Astrocyte (in vitro differentiated cells and primary cell): ENCODE measurements at regions not wholly inside any gene's neighbourhood (a gene's known extent, or its start where the extent isn't known, plus 50 kb on each side); places are given as distances from the start of the nearest gene placed in this dataset.
A peak's percentile ranks its signal among the peaks of the same experiment; 100 is the strongest.
"Not testable (repeated sequence)": the region's sequence is repeated elsewhere in the genome, so short reads cannot be mapped to it uniquely, and the experiment has no call there.

Source experiments
- DNase-seq: peaks from one replicate; pipeline ENCODE4 v3.0.0-alpha.2; 2010; ENCODE audit warnings: low read depth
- FAIRE-seq: peaks from 2 replicates; lab custom pipeline; 2011; peaks lifted over from hg19 to GRCh38; lab: Jason Lieb, UNC
- H2AFZ ChIP-seq: 2 replicates; pipeline ENCODE4 v1.6.0; 2012; ENCODE audit warnings: low read depth, low read length, inconsistent platforms
- H3K27ac ChIP-seq: 2 replicates; pipeline ENCODE4 v1.5.1; 2011; ENCODE audit warnings: low read depth, low read length, inconsistent platforms
- H3K27me3 ChIP-seq: 2 replicates; pipeline ENCODE4 v1.6.0; 2011; ENCODE audit warnings: low read length, inconsistent platforms; ENCODE audit not compliant: insufficient read depth
- H3K36me3 ChIP-seq: 2 replicates; pipeline ENCODE4 v1.5.1; 2011; ENCODE audit warnings: low read length, inconsistent platforms; ENCODE audit not compliant: insufficient read depth
- H3K4me1 ChIP-seq: 2 replicates; pipeline ENCODE4 v1.5.1; 2011; ENCODE audit warnings: low read length, inconsistent platforms; ENCODE audit not compliant: insufficient read depth
- H3K4me2 ChIP-seq: 2 replicates; pipeline ENCODE4 v1.6.0; 2012; ENCODE audit warnings: low read length, inconsistent platforms
- H3K4me3 ChIP-seq: 2 replicates; pipeline ENCODE4 v1.5.1; 2011; ENCODE audit warnings: low read depth, mild to moderate bottlenecking, low read length, inconsistent platforms; ENCODE audit not compliant: insufficient read depth
- H3K79me2 ChIP-seq: 2 replicates; pipeline ENCODE4 v1.6.0; 2012; ENCODE audit warnings: mild to moderate bottlenecking, low read length, inconsistent platforms; ENCODE audit not compliant: insufficient read depth
- H3K9ac ChIP-seq: 2 replicates; pipeline ENCODE4 v1.6.0; 2012; ENCODE audit warnings: mild to moderate bottlenecking, low read length, inconsistent platforms
- H3K9me3 ChIP-seq: 2 replicates; pipeline ENCODE4 v1.5.1; 2012; ENCODE audit warnings: low read depth, mild to moderate bottlenecking, low read length, inconsistent platforms; ENCODE audit not compliant: insufficient read depth
- H4K20me1 ChIP-seq: 2 replicates; pipeline ENCODE4 v1.6.0; 2012; ENCODE audit warnings: low read length, inconsistent platforms; ENCODE audit not compliant: insufficient read depth
- H3K27ac Mint-ChIP-seq: one replicate; pipeline ENCODE4 v1.8.0; 2021; ENCODE audit warnings: mild to moderate bottlenecking, mixed read lengths; ENCODE audit not compliant: unreplicated experiment
- H3K27me3 Mint-ChIP-seq: one replicate; pipeline ENCODE4 v1.8.0; 2021; ENCODE audit warnings: low read depth, mixed read lengths; ENCODE audit not compliant: unreplicated experiment
- H3K36me3 Mint-ChIP-seq: one replicate; pipeline ENCODE4 v1.8.0; 2021; ENCODE audit warnings: low read depth, mixed read lengths; ENCODE audit not compliant: unreplicated experiment
- H3K4me1 Mint-ChIP-seq: one replicate; pipeline ENCODE4 v1.8.0; 2021; ENCODE audit warnings: low read depth, mixed read lengths; ENCODE audit not compliant: unreplicated experiment
- H3K4me3 Mint-ChIP-seq: one replicate; pipeline ENCODE4 v1.8.0; 2021; ENCODE audit warnings: mild to moderate bottlenecking, moderate library complexity, mixed read lengths; ENCODE audit not compliant: unreplicated experiment
- H3K9me3 Mint-ChIP-seq: one replicate; pipeline ENCODE4 v1.8.0; 2021; ENCODE audit warnings: mild to moderate bottlenecking, mixed read lengths; ENCODE audit not compliant: unreplicated experiment
- CTCF ChIP-seq: IDR thresholded peaks from 2 replicates; pipeline ENCODE4 v1.5.1; 2011; ENCODE audit warnings: low read depth, mild to moderate bottlenecking, inconsistent platforms, low read length, moderate library complexity; ENCODE audit not compliant: insufficient read depth
- EZH2 ChIP-seq: IDR thresholded peaks from 2 replicates; pipeline ENCODE4 v1.6.1; 2012; ENCODE audit warnings: mild to moderate bottlenecking, low read length, inconsistent platforms; ENCODE audit not compliant: insufficient read depth

DNA sequence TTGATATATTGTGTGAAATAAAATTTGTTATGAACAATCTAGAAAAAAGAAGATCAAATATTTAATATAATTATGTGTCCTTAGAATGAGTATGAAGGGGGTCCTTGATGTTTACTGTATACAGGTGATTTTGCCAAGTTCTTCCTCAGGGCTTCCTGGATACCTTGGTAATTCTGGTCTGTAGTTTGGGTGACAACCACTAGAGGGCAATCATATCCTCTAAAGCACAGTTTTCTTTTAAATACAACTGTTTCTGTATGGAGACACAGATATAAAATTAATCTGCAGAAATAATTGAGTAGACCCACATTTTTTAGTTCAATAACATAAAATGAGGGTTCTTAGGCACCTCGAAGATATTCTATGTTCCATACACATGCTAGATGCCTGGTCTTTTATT, 157.7 kb downstream of the SPANXN1 start:
- H3K79me2 ChIP-seq = no peaks in the 10 kb centered on the region
- no peak for DNase-seq

GRCh38 chrX:145410622-145411021, 163.3 kb downstream of the SPANXN1 start:
- H4K20me1 ChIP-seq = no peaks in the 10 kb centered on the region
- peaks cover 2% of the 10 kb centered on the region for H3K9me3 Mint-ChIP-seq
- TF ChIP-seq CTCF = no peak
- no peak for TF ChIP-seq EZH2
- no peak overlapping the region for H3K4me3 Mint-ChIP-seq
- no peaks in the 10 kb centered on the region for H3K79me2 ChIP-seq
- no peak overlapping the region for H3K27ac ChIP-seq
- H3K9me3 ChIP-seq = no peaks in the 10 kb centered on the region
- no peak overlapping the region for H3K9ac ChIP-seq
- no peak overlapping the region for H3K27ac Mint-ChIP-seq
- H3K36me3 Mint-ChIP-seq = no peaks in the 10 kb centered on the region
- H3K27me3 ChIP-seq = no peaks in the 10 kb centered on the region
- H3K4me2 ChIP-seq = no peak overlapping the region
- no peaks in the 10 kb centered on the region for H3K27me3 Mint-ChIP-seq
- DNase-seq = no peak
- peak; percentile 34 for FAIRE-seq
- H2AFZ ChIP-seq = no peak overlapping the region
- H3K36me3 ChIP-seq = no peaks in the 10 kb centered on the region
- H3K4me3 ChIP-seq = no peak overlapping the region
- no peaks in the 10 kb centered on the region for H3K4me1 Mint-ChIP-seq
- no peaks in the 10 kb centered on the region for H3K4me1 ChIP-seq

More for the DNA sequence above, 157.7 kb downstream of the SPANXN1 start:
- Histone ChIP-seq H3K4me1 (no peaks in the 10 kb centered on the region), H3K4me2 (no peak overlapping the region), H3K36me3 (no peaks in the 10 kb centered on the region), H3K9ac (no peak overlapping the region), H2AFZ (no peak overlapping the region), H3K27me3 (no peaks in the 10 kb centered on the region), H3K9me3 (no peaks in the 10 kb centered on the region), H3K27ac (no peak overlapping the region), H4K20me1 (no peaks in the 10 kb centered on the region), H3K4me3 (no peak overlapping the region)
- H3K27ac Mint-ChIP-seq = no peak overlapping the region
- no peaks in the 10 kb centered on the region for H3K9me3 Mint-ChIP-seq
- peak; percentile 78 for FAIRE-seq
- H3K36me3 Mint-ChIP-seq = no peaks in the 10 kb centered on the region
- no peak overlapping the region for H3K4me3 Mint-ChIP-seq
- H3K27me3 Mint-ChIP-seq = no peaks in the 10 kb centered on the region
- TF ChIP-seq EZH2 (no peak), CTCF (peak; percentile 44)
- no peaks in the 10 kb centered on the region for H3K4me1 Mint-ChIP-seq

GRCh38 chrX:145436211-145436610, 188.9 kb downstream of the SPANXN1 start:
- not testable (repeated sequence) for H3K27ac Mint-ChIP-seq, H3K4me1 Mint-ChIP-seq, H3K9ac ChIP-seq, H3K36me3 Mint-ChIP-seq, DNase-seq, H2AFZ ChIP-seq, H3K79me2 ChIP-seq, H3K27me3 Mint-ChIP-seq, H3K4me2 ChIP-seq, H4K20me1 ChIP-seq, FAIRE-seq, H3K4me3 Mint-ChIP-seq, H3K27me3 ChIP-seq, H3K27ac ChIP-seq, H3K4me1 ChIP-seq, H3K9me3 Mint-ChIP-seq, H3K9me3 ChIP-seq, H3K4me3 ChIP-seq, H3K36me3 ChIP-seq
